ENCODE measurements at regions not wholly inside any gene's neighbourhood (a gene's known extent, or its start where the extent isn't known, plus 50 kb on each side); places are given as distances from the start of the nearest gene placed in this dataset.

DNA sequence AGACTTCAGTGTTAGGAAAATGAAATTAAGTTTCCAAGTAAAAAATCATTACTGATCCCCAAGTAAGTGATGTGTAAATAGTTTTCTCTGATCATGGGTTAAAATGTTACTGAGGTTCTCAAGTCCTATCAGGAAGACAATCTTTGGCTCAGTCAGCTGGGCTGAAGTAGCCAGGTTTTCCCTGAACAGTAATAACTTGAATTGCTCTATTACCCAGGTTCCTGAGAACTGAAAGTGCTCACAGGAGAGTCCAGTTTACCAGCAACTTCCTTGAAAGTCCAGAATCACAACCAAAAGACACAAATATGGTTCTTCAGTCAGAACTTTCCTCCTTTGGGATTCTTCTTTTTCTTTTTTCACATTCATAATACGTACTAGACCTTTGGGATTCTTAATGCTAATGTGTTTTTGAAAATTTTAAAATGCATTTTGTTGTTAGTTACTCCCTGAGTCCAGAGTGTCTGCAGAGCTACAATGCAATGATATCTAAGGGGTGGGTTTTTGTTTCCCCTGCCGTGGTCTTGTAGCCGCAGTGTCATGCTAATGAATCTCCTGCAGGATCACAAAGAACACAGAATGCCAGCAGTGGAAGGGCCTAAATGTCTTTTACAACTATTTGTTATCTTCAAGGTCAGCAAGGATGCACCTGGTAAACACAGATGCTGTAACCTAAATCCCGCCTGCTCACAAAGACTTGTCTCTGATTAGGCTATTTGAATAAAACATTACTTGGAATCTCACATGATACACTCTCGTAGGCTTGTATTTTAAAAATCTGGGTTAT is 439.8 kb upstream of the NR3C2 start (continued):
- TF ChIP-seq, protein P1, sequence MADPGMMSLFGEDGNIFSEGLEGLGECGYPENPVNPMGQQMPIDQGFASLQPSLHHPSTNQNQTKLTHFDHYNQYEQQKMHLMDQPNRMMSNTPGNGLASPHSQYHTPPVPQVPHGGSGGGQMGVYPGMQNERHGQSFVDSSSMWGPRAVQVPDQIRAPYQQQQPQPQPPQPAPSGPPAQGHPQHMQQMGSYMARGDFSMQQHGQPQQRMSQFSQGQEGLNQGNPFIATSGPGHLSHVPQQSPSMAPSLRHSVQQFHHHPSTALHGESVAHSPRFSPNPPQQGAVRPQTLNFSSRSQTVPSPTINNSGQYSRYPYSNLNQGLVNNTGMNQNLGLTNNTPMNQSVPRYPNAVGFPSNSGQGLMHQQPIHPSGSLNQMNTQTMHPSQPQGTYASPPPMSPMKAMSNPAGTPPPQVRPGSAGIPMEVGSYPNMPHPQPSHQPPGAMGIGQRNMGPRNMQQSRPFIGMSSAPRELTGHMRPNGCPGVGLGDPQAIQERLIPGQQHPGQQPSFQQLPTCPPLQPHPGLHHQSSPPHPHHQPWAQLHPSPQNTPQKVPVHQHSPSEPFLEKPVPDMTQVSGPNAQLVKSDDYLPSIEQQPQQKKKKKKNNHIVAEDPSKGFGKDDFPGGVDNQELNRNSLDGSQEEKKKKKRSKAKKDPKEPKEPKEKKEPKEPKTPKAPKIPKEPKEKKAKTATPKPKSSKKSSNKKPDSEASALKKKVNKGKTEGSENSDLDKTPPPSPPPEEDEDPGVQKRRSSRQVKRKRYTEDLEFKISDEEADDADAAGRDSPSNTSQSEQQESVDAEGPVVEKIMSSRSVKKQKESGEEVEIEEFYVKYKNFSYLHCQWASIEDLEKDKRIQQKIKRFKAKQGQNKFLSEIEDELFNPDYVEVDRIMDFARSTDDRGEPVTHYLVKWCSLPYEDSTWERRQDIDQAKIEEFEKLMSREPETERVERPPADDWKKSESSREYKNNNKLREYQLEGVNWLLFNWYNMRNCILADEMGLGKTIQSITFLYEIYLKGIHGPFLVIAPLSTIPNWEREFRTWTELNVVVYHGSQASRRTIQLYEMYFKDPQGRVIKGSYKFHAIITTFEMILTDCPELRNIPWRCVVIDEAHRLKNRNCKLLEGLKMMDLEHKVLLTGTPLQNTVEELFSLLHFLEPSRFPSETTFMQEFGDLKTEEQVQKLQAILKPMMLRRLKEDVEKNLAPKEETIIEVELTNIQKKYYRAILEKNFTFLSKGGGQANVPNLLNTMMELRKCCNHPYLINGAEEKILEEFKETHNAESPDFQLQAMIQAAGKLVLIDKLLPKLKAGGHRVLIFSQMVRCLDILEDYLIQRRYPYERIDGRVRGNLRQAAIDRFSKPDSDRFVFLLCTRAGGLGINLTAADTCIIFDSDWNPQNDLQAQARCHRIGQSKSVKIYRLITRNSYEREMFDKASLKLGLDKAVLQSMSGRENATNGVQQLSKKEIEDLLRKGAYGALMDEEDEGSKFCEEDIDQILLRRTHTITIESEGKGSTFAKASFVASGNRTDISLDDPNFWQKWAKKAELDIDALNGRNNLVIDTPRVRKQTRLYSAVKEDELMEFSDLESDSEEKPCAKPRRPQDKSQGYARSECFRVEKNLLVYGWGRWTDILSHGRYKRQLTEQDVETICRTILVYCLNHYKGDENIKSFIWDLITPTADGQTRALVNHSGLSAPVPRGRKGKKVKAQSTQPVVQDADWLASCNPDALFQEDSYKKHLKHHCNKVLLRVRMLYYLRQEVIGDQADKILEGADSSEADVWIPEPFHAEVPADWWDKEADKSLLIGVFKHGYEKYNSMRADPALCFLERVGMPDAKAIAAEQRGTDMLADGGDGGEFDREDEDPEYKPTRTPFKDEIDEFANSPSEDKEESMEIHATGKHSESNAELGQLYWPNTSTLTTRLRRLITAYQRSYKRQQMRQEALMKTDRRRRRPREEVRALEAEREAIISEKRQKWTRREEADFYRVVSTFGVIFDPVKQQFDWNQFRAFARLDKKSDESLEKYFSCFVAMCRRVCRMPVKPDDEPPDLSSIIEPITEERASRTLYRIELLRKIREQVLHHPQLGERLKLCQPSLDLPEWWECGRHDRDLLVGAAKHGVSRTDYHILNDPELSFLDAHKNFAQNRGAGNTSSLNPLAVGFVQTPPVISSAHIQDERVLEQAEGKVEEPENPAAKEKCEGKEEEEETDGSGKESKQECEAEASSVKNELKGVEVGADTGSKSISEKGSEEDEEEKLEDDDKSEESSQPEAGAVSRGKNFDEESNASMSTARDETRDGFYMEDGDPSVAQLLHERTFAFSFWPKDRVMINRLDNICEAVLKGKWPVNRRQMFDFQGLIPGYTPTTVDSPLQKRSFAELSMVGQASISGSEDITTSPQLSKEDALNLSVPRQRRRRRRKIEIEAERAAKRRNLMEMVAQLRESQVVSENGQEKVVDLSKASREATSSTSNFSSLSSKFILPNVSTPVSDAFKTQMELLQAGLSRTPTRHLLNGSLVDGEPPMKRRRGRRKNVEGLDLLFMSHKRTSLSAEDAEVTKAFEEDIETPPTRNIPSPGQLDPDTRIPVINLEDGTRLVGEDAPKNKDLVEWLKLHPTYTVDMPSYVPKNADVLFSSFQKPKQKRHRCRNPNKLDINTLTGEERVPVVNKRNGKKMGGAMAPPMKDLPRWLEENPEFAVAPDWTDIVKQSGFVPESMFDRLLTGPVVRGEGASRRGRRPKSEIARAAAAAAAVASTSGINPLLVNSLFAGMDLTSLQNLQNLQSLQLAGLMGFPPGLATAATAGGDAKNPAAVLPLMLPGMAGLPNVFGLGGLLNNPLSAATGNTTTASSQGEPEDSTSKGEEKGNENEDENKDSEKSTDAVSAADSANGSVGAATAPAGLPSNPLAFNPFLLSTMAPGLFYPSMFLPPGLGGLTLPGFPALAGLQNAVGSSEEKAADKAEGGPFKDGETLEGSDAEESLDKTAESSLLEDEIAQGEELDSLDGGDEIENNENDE (IDR thresholded peaks at IDR 0.05; ENCODE audit: insufficient replicate concordance, low read length) = peak; percentile 92
- no peak for TF ChIP-seq SUZ12 (IDR thresholded peaks at IDR 0.05; ENCODE audit: low read length)
- peak; percentile 48 to 67; a peak in 2 of 4 replicates for TF ChIP-seq HDAC2 (IDR thresholded peaks at IDR 0.05; ENCODE audit: borderline replicate concordance in 1 of 2, low read depth in 2 of 2, low read length in 2 of 2)
- TF ChIP-seq SIRT6 (IDR thresholded peaks at IDR 0.05; ENCODE audit: low read length) = no peak

Measured in H1 (cell line).